Fibroblast of skin of left biceps (primary cell): ENCODE measurements at regions not wholly inside any gene's neighbourhood (a gene's known extent, or its start where the extent isn't known, plus 50 kb on each side); places are given as distances from the start of the nearest gene placed in this dataset.
"Not testable (repeated sequence)": the region's sequence is repeated elsewhere in the genome, so short reads cannot be mapped to it uniquely, and the experiment has no call there.

Experiments
- DNase-seq, 2 experiments: peaks; one replicate each; pipeline ENCODE4 v3.0.0-alpha.2; 2013; ENCODE audit warnings: low read depth in 2 of 2

GRCh38 chr14:41289025-41289424 lies 317.7 kb upstream of the LRFN5 start:
- DNase-seq = no peak

GRCh38 chr14:41285186-41285748 lies 321.4 kb upstream of the LRFN5 start:
- no peak for DNase-seq

GRCh38 chr14:41280745-41281144 lies 325.9 kb upstream of the LRFN5 start:
- DNase-seq = no peak

GRCh38 chr14:41277450-41277849 lies 329.2 kb upstream of the LRFN5 start:
- DNase-seq = no peak

- DNase-seq = no peak
These were observed 349.2 kb upstream of the LRFN5 start for GRCh38 chr14:41257476-41257875.

- no peak for DNase-seq
These were observed 371.2 kb upstream of the LRFN5 start for GRCh38 chr14:41235466-41235865.

- DNase-seq = no peak
These were observed 376.0 kb upstream of the LRFN5 start for GRCh38 chr14:41230683-41231082.

GRCh38 chr14:41229824-41230223 lies 376.9 kb upstream of the LRFN5 start:
- no peak for DNase-seq

GRCh38 chr14:41225433-41225832 lies 381.2 kb upstream of the LRFN5 start:
- no peak for DNase-seq

- DNase-seq = no peak
These were observed 384.1 kb upstream of the LRFN5 start for GRCh38 chr14:41222581-41222980.

GRCh38 chr14:41214978-41215377 lies 391.7 kb upstream of the LRFN5 start:
- DNase-seq = not testable (repeated sequence)

GRCh38 chr14:41201696-41202095 lies 405.0 kb upstream of the LRFN5 start:
- no peak for DNase-seq

- DNase-seq = no peak
These were observed 418.8 kb upstream of the LRFN5 start for GRCh38 chr14:41187868-41188267.

- no peak for DNase-seq
These were observed 435.6 kb upstream of the LRFN5 start for GRCh38 chr14:41171045-41171444.

- DNase-seq = no peak
These were observed 439.6 kb upstream of the LRFN5 start for GRCh38 chr14:41167040-41167439.

- DNase-seq = no peak
These were observed 452.4 kb upstream of the LRFN5 start for GRCh38 chr14:41154143-41154807.

GRCh38 chr14:41146391-41146790 lies 460.3 kb upstream of the LRFN5 start:
- DNase-seq = no peak

GRCh38 chr14:41144370-41144769 lies 462.3 kb upstream of the LRFN5 start:
- no peak for DNase-seq

GRCh38 chr14:41137741-41138140 lies 468.9 kb upstream of the LRFN5 start:
- no peak for DNase-seq

- DNase-seq = no peak
These were observed 476.4 kb upstream of the LRFN5 start for GRCh38 chr14:41130274-41130673.

- no peak for DNase-seq
These were observed 486.3 kb upstream of the LRFN5 start for GRCh38 chr14:41120402-41120801.

GRCh38 chr14:41096131-41096530 lies 510.5 kb upstream of the LRFN5 start:
- no peak for DNase-seq

GRCh38 chr14:41087056-41087455 lies 519.6 kb upstream of the LRFN5 start:
- DNase-seq = no peak

GRCh38 chr14:41073544-41073943 lies 533.1 kb upstream of the LRFN5 start:
- no peak for DNase-seq
